ENCODE measurements at regions not wholly inside any gene's neighbourhood (a gene's known extent, or its start where the extent isn't known, plus 50 kb on each side); places are given as distances from the start of the nearest gene placed in this dataset.

DNA sequence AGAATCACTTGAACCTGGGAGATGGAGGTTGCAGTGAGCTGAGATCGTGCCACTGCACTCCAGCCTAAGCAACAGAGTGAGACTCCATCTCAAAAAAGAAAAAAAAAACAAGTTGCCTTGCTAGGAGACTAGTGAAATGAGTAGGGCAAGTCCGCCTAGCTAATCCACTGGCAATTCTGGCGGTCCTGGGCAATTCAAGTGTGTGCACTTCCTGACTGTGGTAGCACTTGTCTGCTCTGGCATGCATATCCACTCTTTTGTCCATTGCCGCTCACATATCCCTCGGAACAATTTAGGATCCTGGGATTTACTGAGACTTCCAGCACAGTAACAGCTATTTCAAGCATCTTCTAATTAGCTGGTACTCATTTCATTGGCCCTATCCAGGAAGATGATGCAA is 426.3 kb upstream of the ADGRL2 start:
- TF ChIP-seq, protein P1, sequence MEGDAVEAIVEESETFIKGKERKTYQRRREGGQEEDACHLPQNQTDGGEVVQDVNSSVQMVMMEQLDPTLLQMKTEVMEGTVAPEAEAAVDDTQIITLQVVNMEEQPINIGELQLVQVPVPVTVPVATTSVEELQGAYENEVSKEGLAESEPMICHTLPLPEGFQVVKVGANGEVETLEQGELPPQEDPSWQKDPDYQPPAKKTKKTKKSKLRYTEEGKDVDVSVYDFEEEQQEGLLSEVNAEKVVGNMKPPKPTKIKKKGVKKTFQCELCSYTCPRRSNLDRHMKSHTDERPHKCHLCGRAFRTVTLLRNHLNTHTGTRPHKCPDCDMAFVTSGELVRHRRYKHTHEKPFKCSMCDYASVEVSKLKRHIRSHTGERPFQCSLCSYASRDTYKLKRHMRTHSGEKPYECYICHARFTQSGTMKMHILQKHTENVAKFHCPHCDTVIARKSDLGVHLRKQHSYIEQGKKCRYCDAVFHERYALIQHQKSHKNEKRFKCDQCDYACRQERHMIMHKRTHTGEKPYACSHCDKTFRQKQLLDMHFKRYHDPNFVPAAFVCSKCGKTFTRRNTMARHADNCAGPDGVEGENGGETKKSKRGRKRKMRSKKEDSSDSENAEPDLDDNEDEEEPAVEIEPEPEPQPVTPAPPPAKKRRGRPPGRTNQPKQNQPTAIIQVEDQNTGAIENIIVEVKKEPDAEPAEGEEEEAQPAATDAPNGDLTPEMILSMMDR (IDR thresholded peaks at IDR 0.05; ENCODE audit: insufficient read depth, low read length, poor library complexity, severe bottlenecking), result no peak
- no peak for TF ChIP-seq EZH2phosphoT487 (conservative IDR thresholded peaks at IDR 0.05; ENCODE audit: low read length)

Measured in SU-DHL-6 (cell line).